ENCODE measurements at regions not wholly inside any gene's neighbourhood (a gene's known extent, or its start where the extent isn't known, plus 50 kb on each side); places are given as distances from the start of the nearest gene placed in this dataset.

- ATAC-seq (replicated peaks) = no peak
- Mint-ChIP-seq H3K36me3 (ENCODE audit: low read depth) (no peaks in the 10 kb centered on the region), H3K9me3 (no peaks in the 10 kb centered on the region), H3K4me1 (no peaks in the 10 kb centered on the region), H3K27ac (no peak overlapping the region), H3K27me3 (peaks cover 6% of the 10 kb centered on the region), H3K4me3 (no peak overlapping the region)
These were observed 109.5 kb upstream of the HSF2 start for GRCh38 chr6:122289762-122290539.

GRCh38 chr6:122297010-122297409 lies 102.4 kb upstream of the HSF2 start:
- H3K4me1 Mint-ChIP-seq = no peaks in the 10 kb centered on the region
- no peak for ATAC-seq (replicated peaks)
- H3K4me3 Mint-ChIP-seq = no peak overlapping the region
- H3K27ac Mint-ChIP-seq = no peak overlapping the region
- H3K36me3 Mint-ChIP-seq (ENCODE audit: low read depth) = no peaks in the 10 kb centered on the region
- H3K9me3 Mint-ChIP-seq = no peaks in the 10 kb centered on the region
- H3K27me3 Mint-ChIP-seq = peaks cover 6% of the 10 kb centered on the region

- no peak for ATAC-seq (replicated peaks)
- H3K27me3 Mint-ChIP-seq = peaks cover 7% of the 10 kb centered on the region
- no peak overlapping the region for H3K4me3 Mint-ChIP-seq
- no peaks in the 10 kb centered on the region for H3K36me3 Mint-ChIP-seq (ENCODE audit: low read depth)
- H3K9me3 Mint-ChIP-seq = peaks cover 3% of the 10 kb centered on the region
- H3K27ac Mint-ChIP-seq = no peak overlapping the region
- no peaks in the 10 kb centered on the region for H3K4me1 Mint-ChIP-seq
These were observed 97.4 kb upstream of the HSF2 start for GRCh38 chr6:122302067-122302466.

GRCh38 chr6:122307577-122307976 lies 91.9 kb upstream of the HSF2 start:
- ATAC-seq (replicated peaks) = no peak
- Mint-ChIP-seq H3K4me3 (no peak overlapping the region), H3K27me3 (peaks cover 7% of the 10 kb centered on the region), H3K27ac (no peak overlapping the region), H3K36me3 (ENCODE audit: low read depth) (no peaks in the 10 kb centered on the region), H3K9me3 (peaks cover 6% of the 10 kb centered on the region), H3K4me1 (no peaks in the 10 kb centered on the region)

GRCh38 chr6:122308074-122308473 lies 91.4 kb upstream of the HSF2 start:
- H3K9me3 Mint-ChIP-seq = peaks cover 6% of the 10 kb centered on the region
- ATAC-seq (replicated peaks) = no peak
- H3K27me3 Mint-ChIP-seq = peaks cover 7% of the 10 kb centered on the region
- no peaks in the 10 kb centered on the region for H3K36me3 Mint-ChIP-seq (ENCODE audit: low read depth)
- no peaks in the 10 kb centered on the region for H3K4me1 Mint-ChIP-seq
- no peak overlapping the region for H3K4me3 Mint-ChIP-seq
- no peak overlapping the region for H3K27ac Mint-ChIP-seq

GRCh38 chr6:122315842-122316241 lies 83.6 kb upstream of the HSF2 start:
- H3K9me3 Mint-ChIP-seq = no peaks in the 10 kb centered on the region
- no peak overlapping the region for H3K27ac Mint-ChIP-seq
- no peaks in the 10 kb centered on the region for H3K4me1 Mint-ChIP-seq
- no peaks in the 10 kb centered on the region for H3K27me3 Mint-ChIP-seq
- ATAC-seq (replicated peaks) = no peak
- no peaks in the 10 kb centered on the region for H3K36me3 Mint-ChIP-seq (ENCODE audit: low read depth)
- no peak overlapping the region for H3K4me3 Mint-ChIP-seq

GRCh38 chr6:122322824-122323223 lies 76.6 kb upstream of the HSF2 start:
- Mint-ChIP-seq H3K27ac (peak overlapping the region; percentile 69), H3K9me3 (no peaks in the 10 kb centered on the region), H3K4me3 (peak overlapping the region; percentile 78), H3K36me3 (ENCODE audit: low read depth) (no peaks in the 10 kb centered on the region), H3K27me3 (no peaks in the 10 kb centered on the region), H3K4me1 (peaks cover 16% of the 10 kb centered on the region)
- ATAC-seq (replicated peaks) = no peak

GRCh38 chr6:122323361-122323760 lies 76.1 kb upstream of the HSF2 start:
- Mint-ChIP-seq H3K27ac (peak overlapping the region; percentile 69), H3K27me3 (peaks cover 4% of the 10 kb centered on the region), H3K36me3 (ENCODE audit: low read depth) (no peaks in the 10 kb centered on the region), H3K4me1 (peaks cover 16% of the 10 kb centered on the region), H3K9me3 (no peaks in the 10 kb centered on the region), H3K4me3 (peak overlapping the region; percentile 78)
- ATAC-seq (replicated peaks) = no peak

GRCh38 chr6:122330315-122330714 lies 69.1 kb upstream of the HSF2 start:
- Mint-ChIP-seq H3K9me3 (peaks cover 4% of the 10 kb centered on the region), H3K4me3 (no peak overlapping the region), H3K36me3 (ENCODE audit: low read depth) (no peaks in the 10 kb centered on the region), H3K27me3 (peaks cover 14% of the 10 kb centered on the region), H3K4me1 (no peaks in the 10 kb centered on the region), H3K27ac (no peak overlapping the region)
- no peak for ATAC-seq (replicated peaks)

GRCh38 chr6:122337645-122338044 lies 61.8 kb upstream of the HSF2 start:
- no peaks in the 10 kb centered on the region for H3K4me1 Mint-ChIP-seq
- H3K4me3 Mint-ChIP-seq = no peak overlapping the region
- H3K9me3 Mint-ChIP-seq = no peaks in the 10 kb centered on the region
- H3K27me3 Mint-ChIP-seq = peaks cover 10% of the 10 kb centered on the region
- H3K36me3 Mint-ChIP-seq (ENCODE audit: low read depth) = no peaks in the 10 kb centered on the region
- H3K27ac Mint-ChIP-seq = no peak overlapping the region
- no peak for ATAC-seq (replicated peaks)

GRCh38 chr6:122339661-122340060 lies 59.8 kb upstream of the HSF2 start:
- no peak overlapping the region for H3K27ac Mint-ChIP-seq
- H3K36me3 Mint-ChIP-seq (ENCODE audit: low read depth) = no peaks in the 10 kb centered on the region
- no peaks in the 10 kb centered on the region for H3K9me3 Mint-ChIP-seq
- no peak for ATAC-seq (replicated peaks)
- H3K27me3 Mint-ChIP-seq = peaks cover 14% of the 10 kb centered on the region
- H3K4me1 Mint-ChIP-seq = no peaks in the 10 kb centered on the region
- H3K4me3 Mint-ChIP-seq = no peak overlapping the region

GRCh38 chr6:122347280-122347679 lies 52.2 kb upstream of the HSF2 start:
- H3K27ac Mint-ChIP-seq = no peak overlapping the region
- no peak overlapping the region for H3K4me3 Mint-ChIP-seq
- H3K27me3 Mint-ChIP-seq = peaks cover 26% of the 10 kb centered on the region
- H3K4me1 Mint-ChIP-seq = no peaks in the 10 kb centered on the region
- H3K36me3 Mint-ChIP-seq (ENCODE audit: low read depth) = no peaks in the 10 kb centered on the region
- ATAC-seq (replicated peaks) = no peak
- H3K9me3 Mint-ChIP-seq = no peaks in the 10 kb centered on the region

GRCh38 chr6:122347751-122348150 lies 51.7 kb upstream of the HSF2 start:
- Mint-ChIP-seq H3K27me3 (peaks cover 26% of the 10 kb centered on the region), H3K36me3 (ENCODE audit: low read depth) (no peaks in the 10 kb centered on the region), H3K4me3 (no peak overlapping the region), H3K9me3 (no peaks in the 10 kb centered on the region), H3K4me1 (no peaks in the 10 kb centered on the region), H3K27ac (no peak overlapping the region)
- no peak for ATAC-seq (replicated peaks)

Measured in activated T-helper 17 cell treated with anti-CD3 and anti-CD28 coated beads, Interleukin-2, amount 50 U/mL, for 72 hours (primary cell).